Ascending aorta (tissue), 2 donors: ENCODE measurements at regions not wholly inside any gene's neighbourhood (a gene's known extent, or its start where the extent isn't known, plus 50 kb on each side); places are given as distances from the start of the nearest gene placed in this dataset.

Experiments used
- DNase-seq, 2 donors: peaks; one replicate each; pipeline ENCODE4 v3.0.0-alpha.2; 2019; ENCODE audit warnings: low spot score in 2 of 2
- H3K27ac ChIP-seq, 2 donors: fragments of 200-600 bp; sonication (generic); one replicate each; pipeline ENCODE4 v1.5.1; 2016 to 2017; ENCODE audit warnings: mild to moderate bottlenecking in 1 of 2
- H3K27me3 ChIP-seq: fragments of 200-600 bp; sonication (generic); one replicate; pipeline ENCODE4 v1.5.1; 2017
- H3K36me3 ChIP-seq, 2 donors: fragments of 200-600 bp; sonication (generic); one replicate each; pipeline ENCODE4 v1.5.1; 2016
- H3K4me1 ChIP-seq, 2 donors: fragments of 200-600 bp; sonication (generic); one replicate each; pipeline ENCODE4 v1.5.1; 2016 to 2017; ENCODE audit warnings: mild to moderate bottlenecking in 1 of 2
- H3K4me3 ChIP-seq, 2 donors: fragments of 200-600 bp; sonication (generic); one replicate each; pipeline ENCODE4 v1.5.1; 2016 to 2017; ENCODE audit warnings: mild to moderate bottlenecking in 1 of 2
- H3K9me3 ChIP-seq, 2 donors: fragments of 200-600 bp; sonication (generic); one replicate each; pipeline ENCODE4 v1.5.1; 2016
- intact Hi-C: fragments of 100-400 bp; cut with DNase I; formaldehyde crosslinking; loops from one replicate; pipeline ENCODE4 v1.15.1; 2023
- TF ChIP-seq, protein P1 (sequence below), 3 experiments: fragments of 200-600 bp in 2 of 3; fragments of 450-650 bp in 1 of 3; sonication (generic) in 2 of 3; IDR thresholded peaks; one replicate each; pipeline ENCODE4 v1.5.1; 2016 to 2019; ENCODE audit warnings: antibody characterized with exemption in 3 of 3, mild to moderate bottlenecking in 1 of 3, moderate library complexity in 1 of 3

DNA sequence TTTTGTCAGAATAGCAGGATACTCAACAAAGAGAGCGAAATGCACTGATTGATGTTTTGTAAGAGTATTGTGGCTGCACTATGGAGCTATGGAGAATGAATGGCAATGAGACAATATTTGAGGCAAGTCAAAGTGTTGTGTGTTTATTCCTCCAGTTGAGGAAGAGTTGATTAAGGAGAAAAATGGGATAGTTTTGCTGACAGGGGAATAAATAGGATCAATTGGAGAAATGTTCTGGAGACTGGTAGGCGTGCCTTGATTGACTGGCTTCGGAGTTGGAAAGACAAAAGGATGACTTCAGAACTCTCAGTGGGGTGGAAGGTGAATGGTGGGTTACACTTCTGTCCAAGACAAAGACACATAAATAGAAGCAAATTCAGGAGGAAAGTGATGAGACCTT lies 1254.9 kb upstream of the TMEM132C start:
- Histone ChIP-seq H3K36me3 (no peaks in the 10 kb centered on the region), H3K4me3 (no peak overlapping the region), H3K9me3 (no peaks in the 10 kb centered on the region), H3K4me1 (no peaks in the 10 kb centered on the region), H3K27ac (no peak overlapping the region), H3K27me3 (no peaks in the 10 kb centered on the region)
- TF ChIP-seq, protein P1, sequence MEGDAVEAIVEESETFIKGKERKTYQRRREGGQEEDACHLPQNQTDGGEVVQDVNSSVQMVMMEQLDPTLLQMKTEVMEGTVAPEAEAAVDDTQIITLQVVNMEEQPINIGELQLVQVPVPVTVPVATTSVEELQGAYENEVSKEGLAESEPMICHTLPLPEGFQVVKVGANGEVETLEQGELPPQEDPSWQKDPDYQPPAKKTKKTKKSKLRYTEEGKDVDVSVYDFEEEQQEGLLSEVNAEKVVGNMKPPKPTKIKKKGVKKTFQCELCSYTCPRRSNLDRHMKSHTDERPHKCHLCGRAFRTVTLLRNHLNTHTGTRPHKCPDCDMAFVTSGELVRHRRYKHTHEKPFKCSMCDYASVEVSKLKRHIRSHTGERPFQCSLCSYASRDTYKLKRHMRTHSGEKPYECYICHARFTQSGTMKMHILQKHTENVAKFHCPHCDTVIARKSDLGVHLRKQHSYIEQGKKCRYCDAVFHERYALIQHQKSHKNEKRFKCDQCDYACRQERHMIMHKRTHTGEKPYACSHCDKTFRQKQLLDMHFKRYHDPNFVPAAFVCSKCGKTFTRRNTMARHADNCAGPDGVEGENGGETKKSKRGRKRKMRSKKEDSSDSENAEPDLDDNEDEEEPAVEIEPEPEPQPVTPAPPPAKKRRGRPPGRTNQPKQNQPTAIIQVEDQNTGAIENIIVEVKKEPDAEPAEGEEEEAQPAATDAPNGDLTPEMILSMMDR (IDR thresholded peaks at IDR 0.05), result no peak
- DNase-seq, result no peak
- intact Hi-C loops, result no loop called here

DNA sequence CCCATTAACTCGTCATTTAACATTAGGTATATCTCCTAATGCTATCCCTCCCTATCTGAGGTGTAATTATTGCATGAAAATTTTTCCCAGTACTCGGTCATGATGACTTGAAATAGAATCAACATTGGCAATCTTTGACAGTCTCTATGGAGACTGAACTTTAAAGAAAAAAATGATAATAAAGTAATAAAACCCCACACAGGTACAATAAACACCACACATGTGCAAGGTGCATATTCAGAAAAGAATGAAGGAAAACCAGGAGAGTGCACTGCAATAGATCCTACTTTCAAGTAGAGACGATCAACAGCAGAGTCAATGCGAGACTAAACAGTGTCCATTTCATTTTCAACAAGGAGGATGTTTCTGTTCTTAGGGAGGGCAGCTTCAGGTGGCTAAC lies 1253.8 kb upstream of the TMEM132C start:
- TF ChIP-seq, protein P1 (IDR thresholded peaks at IDR 0.05), result no peak
- no peak for DNase-seq
- Histone ChIP-seq H3K27ac (no peak overlapping the region), H3K27me3 (no peaks in the 10 kb centered on the region), H3K9me3 (no peaks in the 10 kb centered on the region), H3K36me3 (no peaks in the 10 kb centered on the region), H3K4me3 (no peak overlapping the region), H3K4me1 (no peaks in the 10 kb centered on the region)
- intact Hi-C loops, result no loop called here

DNA sequence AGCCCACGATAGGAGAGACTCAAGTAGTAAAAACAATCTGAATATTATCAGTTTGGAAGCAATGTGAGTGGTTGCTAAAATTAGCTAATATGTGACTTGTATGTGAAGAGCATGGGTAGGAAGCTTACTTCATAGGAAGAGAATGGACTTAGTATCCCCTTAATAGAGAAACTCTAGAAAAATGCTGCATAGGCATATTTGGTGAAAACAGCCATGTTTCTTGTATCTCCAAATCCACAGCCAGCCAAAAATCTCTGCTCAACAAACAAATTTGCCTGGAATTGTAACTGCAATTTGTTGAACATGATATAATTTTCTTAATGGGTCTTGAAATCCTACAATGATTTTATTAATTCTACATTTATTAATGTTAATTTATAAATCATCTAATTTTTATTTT lies 1252.9 kb upstream of the TMEM132C start:
- TF ChIP-seq, protein P1 (IDR thresholded peaks at IDR 0.05), result no peak
- intact Hi-C loops, result no loop called here
- DNase-seq, result no peak
- H3K27ac ChIP-seq, result no peak overlapping the region
- no peaks in the 10 kb centered on the region for H3K36me3 ChIP-seq
- no peak overlapping the region for H3K4me3 ChIP-seq
- no peaks in the 10 kb centered on the region for H3K9me3 ChIP-seq
- no peaks in the 10 kb centered on the region for H3K4me1 ChIP-seq
- no peaks in the 10 kb centered on the region for H3K27me3 ChIP-seq

DNA sequence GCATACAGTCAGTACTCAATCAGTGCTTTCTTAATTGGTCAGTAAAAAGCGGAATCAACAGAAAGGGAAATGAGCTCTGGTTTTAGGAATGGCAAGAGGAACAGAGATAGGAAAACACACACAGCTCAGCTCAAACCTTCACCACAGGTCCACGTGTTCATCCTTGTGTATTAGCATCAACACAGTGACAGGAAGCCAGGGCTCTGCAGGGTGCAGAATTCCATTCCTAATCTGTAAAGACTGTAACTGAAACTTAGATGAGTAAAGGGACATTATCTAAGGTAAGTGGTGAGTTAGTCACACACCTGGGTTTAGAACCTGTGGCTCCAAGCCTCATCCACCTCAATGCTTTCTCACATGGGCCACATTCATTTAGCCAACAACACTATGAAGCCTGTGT lies 1242.2 kb upstream of the TMEM132C start:
- no peak for DNase-seq
- TF ChIP-seq, protein P1 (IDR thresholded peaks at IDR 0.05), result no peak
- Histone ChIP-seq H3K36me3 (no peaks in the 10 kb centered on the region), H3K4me1 (no peaks in the 10 kb centered on the region), H3K27ac (no peak overlapping the region), H3K4me3 (no peak overlapping the region), H3K27me3 (no peaks in the 10 kb centered on the region), H3K9me3 (no peaks in the 10 kb centered on the region)
- intact Hi-C loops, result no loop called here

DNA sequence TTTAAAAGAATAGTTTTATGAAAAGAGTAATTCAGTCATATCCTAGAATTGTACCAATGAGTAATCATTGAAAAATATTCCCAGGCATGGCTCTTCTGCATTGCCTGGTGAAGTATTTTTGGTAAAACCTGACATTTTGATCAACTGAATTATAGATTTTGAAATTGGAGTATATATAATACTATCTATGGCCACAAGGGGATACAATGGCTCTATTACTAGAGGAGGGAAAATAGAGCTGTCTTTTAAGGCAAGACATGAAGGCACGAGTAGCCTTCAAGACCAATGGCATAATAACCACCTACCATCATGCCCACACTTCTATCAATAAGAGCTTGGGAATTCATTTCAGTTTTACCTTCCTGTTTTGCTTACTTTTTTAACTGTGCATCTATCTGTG lies 1241.4 kb upstream of the TMEM132C start:
- intact Hi-C loops, result no loop called here
- Histone ChIP-seq H3K36me3 (no peaks in the 10 kb centered on the region), H3K9me3 (no peaks in the 10 kb centered on the region), H3K27me3 (no peaks in the 10 kb centered on the region), H3K4me3 (no peak overlapping the region), H3K27ac (no peak overlapping the region), H3K4me1 (no peaks in the 10 kb centered on the region)
- DNase-seq, result no peak
- TF ChIP-seq, protein P1 (IDR thresholded peaks at IDR 0.05), result no peak
